ENCODE measurements at regions not wholly inside any gene's neighbourhood (a gene's known extent, or its start where the extent isn't known, plus 50 kb on each side); places are given as distances from the start of the nearest gene placed in this dataset.

DNA sequence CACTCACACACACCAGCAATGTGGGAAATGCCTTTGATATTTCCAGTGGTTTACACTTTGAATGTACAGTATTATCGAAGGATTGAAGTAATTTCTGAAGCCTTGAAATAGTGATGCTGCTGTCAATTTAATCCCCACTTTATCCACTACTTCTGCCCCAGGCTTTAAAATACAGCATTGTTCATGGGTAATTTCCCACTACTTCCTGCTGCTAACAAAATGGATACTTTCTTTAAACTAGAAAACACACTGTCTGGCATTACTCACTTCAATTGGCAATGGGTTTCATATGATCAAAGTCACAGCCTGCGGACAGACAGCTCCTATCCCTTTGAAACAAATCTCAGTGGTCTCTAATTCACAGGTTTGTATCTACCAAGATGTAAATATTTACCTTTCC, 292.2 kb downstream of the CDH11 start:
- H3K4me1 ChIP-seq = no peaks in the 10 kb centered on the region
- no peaks in the 10 kb centered on the region for H3K27me3 ChIP-seq
- no peak overlapping the region for H3K27ac ChIP-seq
- WGBS, 2 donors (ENCODE audit: low coverage in 1 of 2) = 50 to 83% methylated on average over 1 to 2 of the region's 2 CpGs
- no peaks in the 10 kb centered on the region for H3K36me3 ChIP-seq
- DNase-seq = no peak
- in situ Hi-C loops (cut with MboI; ENCODE audit: low pct_ligation_motif_present in 1 of 4, low pct_unique_long_range_greater_than_20kb in 1 of 4, low sequenced_read_pairs in 3 of 4) (no loop called here), intact Hi-C loops (cut with DNase I; ENCODE audit: low total_unique reads) (no loop called here)
- TF ChIP-seq POLR2AphosphoS5 (IDR thresholded peaks at IDR 0.05) (no peak), EP300 (IDR thresholded peaks at IDR 0.05; ENCODE audit: low read depth) (no peak), POLR2A (IDR thresholded peaks at IDR 0.05) (no peak)
- TF ChIP-seq, protein P1, sequence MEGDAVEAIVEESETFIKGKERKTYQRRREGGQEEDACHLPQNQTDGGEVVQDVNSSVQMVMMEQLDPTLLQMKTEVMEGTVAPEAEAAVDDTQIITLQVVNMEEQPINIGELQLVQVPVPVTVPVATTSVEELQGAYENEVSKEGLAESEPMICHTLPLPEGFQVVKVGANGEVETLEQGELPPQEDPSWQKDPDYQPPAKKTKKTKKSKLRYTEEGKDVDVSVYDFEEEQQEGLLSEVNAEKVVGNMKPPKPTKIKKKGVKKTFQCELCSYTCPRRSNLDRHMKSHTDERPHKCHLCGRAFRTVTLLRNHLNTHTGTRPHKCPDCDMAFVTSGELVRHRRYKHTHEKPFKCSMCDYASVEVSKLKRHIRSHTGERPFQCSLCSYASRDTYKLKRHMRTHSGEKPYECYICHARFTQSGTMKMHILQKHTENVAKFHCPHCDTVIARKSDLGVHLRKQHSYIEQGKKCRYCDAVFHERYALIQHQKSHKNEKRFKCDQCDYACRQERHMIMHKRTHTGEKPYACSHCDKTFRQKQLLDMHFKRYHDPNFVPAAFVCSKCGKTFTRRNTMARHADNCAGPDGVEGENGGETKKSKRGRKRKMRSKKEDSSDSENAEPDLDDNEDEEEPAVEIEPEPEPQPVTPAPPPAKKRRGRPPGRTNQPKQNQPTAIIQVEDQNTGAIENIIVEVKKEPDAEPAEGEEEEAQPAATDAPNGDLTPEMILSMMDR (IDR thresholded peaks at IDR 0.05) = no peak
- H3K4me3 ChIP-seq = no peak overlapping the region
- no peaks in the 10 kb centered on the region for H3K9me3 ChIP-seq

DNA sequence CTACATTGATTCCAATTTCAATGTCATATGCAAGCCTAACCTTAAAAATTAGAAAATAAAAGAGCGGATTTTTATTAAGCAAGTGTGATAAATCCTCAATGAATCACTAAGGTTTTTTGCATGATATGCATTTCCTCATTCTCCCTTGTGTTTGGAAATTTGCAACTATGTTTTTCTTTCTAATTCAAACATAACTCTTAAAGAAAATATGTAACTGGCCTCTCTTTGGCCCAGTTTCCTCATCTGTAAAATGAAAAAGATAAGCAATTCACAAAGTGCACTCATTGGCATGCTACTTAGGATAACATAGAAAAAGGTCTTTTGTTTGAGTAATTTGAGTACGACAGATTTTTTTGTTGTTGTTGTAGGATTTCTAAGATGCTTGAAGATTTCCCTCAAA, 295.5 kb downstream of the CDH11 start:
- Histone ChIP-seq H3K27ac (no peak overlapping the region), H3K27me3 (no peaks in the 10 kb centered on the region), H3K36me3 (no peaks in the 10 kb centered on the region), H3K9me3 (no peaks in the 10 kb centered on the region), H3K4me3 (no peak overlapping the region), H3K4me1 (no peaks in the 10 kb centered on the region)
- in situ Hi-C loops (cut with MboI; ENCODE audit: low pct_ligation_motif_present in 1 of 4, low pct_unique_long_range_greater_than_20kb in 1 of 4, low sequenced_read_pairs in 3 of 4) (no loop called here), intact Hi-C loops (cut with DNase I; ENCODE audit: low total_unique reads) (no loop called here)
- no peak for DNase-seq
- no peak for TF ChIP-seq POLR2A (IDR thresholded peaks at IDR 0.05)
- no peak for TF ChIP-seq POLR2AphosphoS5 (IDR thresholded peaks at IDR 0.05)
- TF ChIP-seq EP300 (IDR thresholded peaks at IDR 0.05; ENCODE audit: low read depth) = no peak
- TF ChIP-seq, protein P1 (IDR thresholded peaks at IDR 0.05) = no peak
- WGBS, 2 donors (ENCODE audit: low coverage in 1 of 2) = 81 to 93% methylated on average over 2 of the region's 2 CpGs

DNA sequence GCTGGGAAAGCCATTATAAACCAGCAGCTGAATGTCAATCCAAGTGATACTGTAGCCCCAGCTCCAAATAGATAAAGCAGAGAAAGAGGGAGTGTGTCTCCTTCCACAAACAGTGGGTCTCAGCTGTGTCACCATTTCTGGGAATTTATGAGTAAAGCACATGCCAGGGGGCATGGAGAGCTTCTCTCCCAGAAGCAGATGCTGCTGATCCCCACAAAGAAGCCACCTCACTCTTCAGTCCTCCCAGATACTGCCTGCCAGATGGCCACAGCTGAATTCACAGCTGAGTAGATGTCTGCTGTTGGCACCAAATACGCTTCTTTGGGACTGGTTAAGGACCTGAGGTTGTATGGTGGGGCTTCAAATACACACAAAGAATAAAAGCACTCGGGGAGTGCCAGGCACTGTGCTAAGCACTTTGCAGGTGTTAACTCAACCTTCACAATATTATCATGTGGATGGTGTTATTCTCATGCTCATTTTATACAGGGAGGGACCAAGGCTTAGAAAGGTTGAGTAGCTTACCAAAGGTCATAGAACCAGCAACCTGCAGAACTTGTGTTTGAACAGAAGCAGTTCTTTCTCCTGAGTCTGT, 298.3 kb downstream of the CDH11 start:
- no peak overlapping the region for H3K4me3 ChIP-seq
- DNase-seq = no peak
- H3K27me3 ChIP-seq = no peaks in the 10 kb centered on the region
- intact Hi-C loops (cut with DNase I; ENCODE audit: low total_unique reads) (no loop called here), in situ Hi-C loops (cut with MboI; ENCODE audit: low pct_ligation_motif_present in 1 of 4, low pct_unique_long_range_greater_than_20kb in 1 of 4, low sequenced_read_pairs in 3 of 4) (no loop called here)
- H3K4me1 ChIP-seq = no peaks in the 10 kb centered on the region
- no peak overlapping the region for H3K27ac ChIP-seq
- H3K36me3 ChIP-seq = no peaks in the 10 kb centered on the region
- TF ChIP-seq EP300 (IDR thresholded peaks at IDR 0.05; ENCODE audit: low read depth) (no peak), POLR2A (IDR thresholded peaks at IDR 0.05) (no peak), POLR2AphosphoS5 (IDR thresholded peaks at IDR 0.05) (no peak)
- TF ChIP-seq, protein P1 (IDR thresholded peaks at IDR 0.05) = no peak
- no peaks in the 10 kb centered on the region for H3K9me3 ChIP-seq
- WGBS, 2 donors (ENCODE audit: low coverage in 1 of 2) = 59 to 86% methylated on average over 1 to 2 of the region's 2 CpGs

DNA sequence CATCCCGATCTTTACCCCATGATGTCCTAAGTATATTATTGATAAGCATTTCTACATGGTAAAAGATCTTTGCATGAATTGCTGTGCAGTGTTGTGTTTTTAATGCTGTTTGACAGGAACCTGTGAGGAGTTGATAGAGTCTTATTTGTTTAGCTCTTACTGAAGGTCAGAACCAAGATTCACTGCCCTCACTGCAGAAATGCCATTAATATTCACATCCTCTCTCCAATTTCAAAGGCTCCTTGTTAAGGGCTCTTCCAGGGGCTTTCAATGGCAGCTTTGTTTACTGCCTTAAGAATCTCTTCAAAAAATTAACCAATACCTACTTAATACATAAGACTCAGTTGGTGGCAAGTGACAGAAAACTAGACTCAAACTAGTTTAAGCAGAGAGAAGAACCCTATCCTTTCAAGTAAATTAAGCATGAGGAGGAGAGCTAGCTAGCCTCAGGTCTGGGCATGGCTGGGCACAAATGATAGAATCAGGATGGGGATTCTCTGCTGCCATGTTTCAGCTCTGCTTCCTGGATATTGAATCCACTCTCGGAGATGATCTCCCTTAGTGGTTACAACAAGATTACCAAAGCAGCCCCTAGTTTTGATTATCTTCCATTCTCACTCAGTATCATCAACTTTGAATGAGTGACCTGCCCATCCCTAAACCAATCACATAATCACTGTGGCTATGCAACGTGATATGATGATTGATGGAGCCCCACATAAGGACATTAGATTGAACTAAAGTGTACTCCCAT, 311.8 kb downstream of the CDH11 start:
- Histone ChIP-seq H3K4me3 (no peak overlapping the region), H3K9me3 (no peaks in the 10 kb centered on the region), H3K27ac (no peak overlapping the region), H3K36me3 (no peaks in the 10 kb centered on the region), H3K27me3 (no peaks in the 10 kb centered on the region), H3K4me1 (no peaks in the 10 kb centered on the region)
- TF ChIP-seq, protein P1 (IDR thresholded peaks at IDR 0.05) = no peak
- no peak for TF ChIP-seq POLR2A (IDR thresholded peaks at IDR 0.05)
- no peak for TF ChIP-seq EP300 (IDR thresholded peaks at IDR 0.05; ENCODE audit: low read depth)
- in situ Hi-C loops (cut with MboI; ENCODE audit: low pct_ligation_motif_present in 1 of 4, low pct_unique_long_range_greater_than_20kb in 1 of 4, low sequenced_read_pairs in 3 of 4) = no loop called here
- intact Hi-C loops (cut with DNase I; ENCODE audit: low total_unique reads) = no loop called here
- no peak for DNase-seq
- WGBS, 2 donors (ENCODE audit: low coverage in 1 of 2) = 73 to 84% methylated on average over 3 of the region's 3 CpGs

Data from transverse colon (tissue), 4 donors.